ENCODE measurements at regions not wholly inside any gene's neighbourhood (a gene's known extent, or its start where the extent isn't known, plus 50 kb on each side); places are given as distances from the start of the nearest gene placed in this dataset.

DNA sequence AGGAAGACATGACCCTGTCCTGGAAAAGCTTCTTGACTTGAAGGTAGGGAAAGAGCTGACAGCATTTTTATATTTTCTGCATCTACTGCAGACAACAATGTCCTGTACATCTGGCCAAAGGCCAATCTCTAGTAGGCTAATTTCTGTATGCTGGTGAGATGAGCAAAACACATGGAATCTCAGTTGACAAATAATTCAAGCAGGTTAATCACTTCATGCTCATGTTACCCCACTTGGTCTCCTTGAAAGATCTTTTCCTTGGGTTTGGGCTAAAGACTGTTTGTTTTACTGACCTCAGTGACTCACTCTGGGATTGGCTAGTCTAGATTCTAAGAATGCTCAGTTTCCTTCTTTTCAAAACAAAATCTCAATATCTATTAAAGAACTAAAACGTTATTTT, 298.8 kb downstream of the LMO7 start:
- no peak for DNase-seq
- no peaks in the 10 kb centered on the region for H3K27me3 ChIP-seq
- H3K27ac ChIP-seq: no peak overlapping the region
- intact Hi-C loops (cut with DNase I; ENCODE audit: low total_unique reads): no loop called here
- H3K36me3 ChIP-seq: no peaks in the 10 kb centered on the region
- H3K4me1 ChIP-seq: no peaks in the 10 kb centered on the region
- no peaks in the 10 kb centered on the region for H3K9me3 ChIP-seq
- H3K4me3 ChIP-seq: no peak overlapping the region
- TF ChIP-seq, protein P1, sequence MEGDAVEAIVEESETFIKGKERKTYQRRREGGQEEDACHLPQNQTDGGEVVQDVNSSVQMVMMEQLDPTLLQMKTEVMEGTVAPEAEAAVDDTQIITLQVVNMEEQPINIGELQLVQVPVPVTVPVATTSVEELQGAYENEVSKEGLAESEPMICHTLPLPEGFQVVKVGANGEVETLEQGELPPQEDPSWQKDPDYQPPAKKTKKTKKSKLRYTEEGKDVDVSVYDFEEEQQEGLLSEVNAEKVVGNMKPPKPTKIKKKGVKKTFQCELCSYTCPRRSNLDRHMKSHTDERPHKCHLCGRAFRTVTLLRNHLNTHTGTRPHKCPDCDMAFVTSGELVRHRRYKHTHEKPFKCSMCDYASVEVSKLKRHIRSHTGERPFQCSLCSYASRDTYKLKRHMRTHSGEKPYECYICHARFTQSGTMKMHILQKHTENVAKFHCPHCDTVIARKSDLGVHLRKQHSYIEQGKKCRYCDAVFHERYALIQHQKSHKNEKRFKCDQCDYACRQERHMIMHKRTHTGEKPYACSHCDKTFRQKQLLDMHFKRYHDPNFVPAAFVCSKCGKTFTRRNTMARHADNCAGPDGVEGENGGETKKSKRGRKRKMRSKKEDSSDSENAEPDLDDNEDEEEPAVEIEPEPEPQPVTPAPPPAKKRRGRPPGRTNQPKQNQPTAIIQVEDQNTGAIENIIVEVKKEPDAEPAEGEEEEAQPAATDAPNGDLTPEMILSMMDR (IDR thresholded peaks at IDR 0.05): no peak
- TF ChIP-seq POLR2A (IDR thresholded peaks at IDR 0.05): no peak

DNA sequence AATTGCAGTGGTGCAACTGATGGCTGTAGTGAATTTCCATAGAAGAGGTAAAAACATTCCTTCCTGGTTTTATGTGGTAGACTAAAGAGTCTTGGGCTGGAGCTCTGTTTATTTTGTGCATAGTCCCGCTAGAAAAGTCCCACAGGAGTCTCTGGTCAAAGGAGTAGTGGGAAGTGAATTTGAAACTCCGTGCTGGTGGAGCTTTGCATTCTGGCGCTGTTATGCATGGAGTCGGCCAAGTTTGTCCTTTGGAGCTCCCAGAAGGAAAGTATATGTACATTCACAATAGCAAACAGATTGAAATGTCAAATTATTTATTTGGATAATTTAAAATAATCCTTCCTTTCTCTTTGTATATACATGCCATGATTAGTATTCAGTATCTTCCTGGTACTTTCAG, 296.5 kb downstream of the LMO7 start:
- intact Hi-C loops (cut with DNase I; ENCODE audit: low total_unique reads): no loop called here
- Histone ChIP-seq H3K4me3 (no peak overlapping the region), H3K27me3 (no peaks in the 10 kb centered on the region), H3K9me3 (no peaks in the 10 kb centered on the region), H3K27ac (no peak overlapping the region), H3K36me3 (no peaks in the 10 kb centered on the region), H3K4me1 (no peaks in the 10 kb centered on the region)
- no peak for TF ChIP-seq POLR2A (IDR thresholded peaks at IDR 0.05)
- TF ChIP-seq, protein P1 (IDR thresholded peaks at IDR 0.05): no peak
- no peak for DNase-seq

DNA sequence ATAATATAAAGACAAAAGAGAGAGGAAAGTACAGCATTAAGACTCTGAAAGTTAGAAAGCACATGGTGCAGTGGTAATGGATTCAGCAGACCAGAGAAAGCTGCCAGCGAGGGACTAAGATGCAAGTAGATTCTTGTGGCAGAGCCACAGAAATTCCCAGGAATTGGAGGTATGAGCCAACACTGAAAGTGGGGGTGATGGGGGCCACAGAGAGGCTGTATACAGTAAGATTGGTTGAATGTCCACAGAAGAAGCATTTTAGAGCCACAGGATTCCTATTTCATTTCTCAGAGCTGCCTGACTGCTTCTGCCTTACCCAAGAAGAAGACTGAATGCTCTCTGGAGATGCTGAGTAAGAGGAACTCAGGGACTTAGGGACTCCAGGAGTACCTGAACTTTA, 295.0 kb downstream of the LMO7 start:
- Histone ChIP-seq H3K27ac (no peak overlapping the region), H3K4me3 (no peak overlapping the region), H3K4me1 (no peaks in the 10 kb centered on the region), H3K27me3 (no peaks in the 10 kb centered on the region), H3K36me3 (no peaks in the 10 kb centered on the region), H3K9me3 (no peaks in the 10 kb centered on the region)
- intact Hi-C loops (cut with DNase I; ENCODE audit: low total_unique reads): no loop called here
- TF ChIP-seq, protein P1 (IDR thresholded peaks at IDR 0.05): no peak
- no peak for TF ChIP-seq POLR2A (IDR thresholded peaks at IDR 0.05)
- DNase-seq: no peak

DNA sequence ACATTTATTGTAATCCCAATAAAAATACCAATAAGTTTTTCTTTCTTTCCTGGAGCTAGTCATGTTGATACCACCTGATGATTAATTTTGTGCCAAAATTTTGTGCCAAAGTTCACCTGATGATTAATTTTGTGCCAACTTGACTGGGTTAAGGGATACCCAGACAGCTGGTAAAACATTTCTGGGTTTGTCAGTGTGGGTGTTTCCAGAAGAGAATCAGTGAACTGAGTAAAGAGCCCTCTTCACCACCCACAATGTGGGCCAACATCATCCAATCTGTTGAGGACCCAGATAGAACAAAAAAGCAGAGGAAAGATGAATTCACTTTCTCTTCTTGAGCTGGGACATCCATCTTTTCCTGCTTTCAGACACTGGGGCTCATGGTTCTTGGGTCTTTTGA, 292.9 kb downstream of the LMO7 start:
- intact Hi-C loops (cut with DNase I; ENCODE audit: low total_unique reads): no loop called here
- no peak for TF ChIP-seq POLR2A (IDR thresholded peaks at IDR 0.05)
- TF ChIP-seq, protein P1 (IDR thresholded peaks at IDR 0.05): no peak
- Histone ChIP-seq H3K4me3 (no peak overlapping the region), H3K4me1 (no peaks in the 10 kb centered on the region), H3K9me3 (no peaks in the 10 kb centered on the region), H3K27me3 (no peaks in the 10 kb centered on the region), H3K36me3 (no peaks in the 10 kb centered on the region), H3K27ac (no peak overlapping the region)
- no peak for DNase-seq

DNA sequence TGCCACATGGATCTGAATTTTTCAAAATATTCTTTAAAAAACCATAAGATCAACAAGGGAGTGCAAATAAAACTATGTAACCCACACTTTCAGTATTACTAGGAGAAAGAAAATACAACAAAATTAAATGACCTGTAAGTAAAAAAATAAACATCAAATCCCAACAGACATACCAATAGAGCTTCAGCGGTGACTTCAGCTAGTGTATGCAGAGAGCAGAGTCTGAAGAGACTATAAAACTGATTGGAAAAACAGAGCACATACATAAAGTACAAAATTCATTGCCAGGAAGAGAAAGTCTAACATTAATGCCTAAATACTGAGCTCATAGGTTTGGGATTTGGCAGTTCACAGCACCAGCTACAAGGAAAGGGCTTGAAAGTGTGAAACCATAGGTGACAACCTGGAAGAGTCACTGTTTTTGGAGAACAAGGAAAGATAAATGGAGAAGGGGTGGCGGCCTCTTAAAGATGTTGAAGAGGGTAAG, 291.1 kb downstream of the LMO7 start:
- no peaks in the 10 kb centered on the region for H3K9me3 ChIP-seq
- H3K4me1 ChIP-seq: no peaks in the 10 kb centered on the region
- intact Hi-C loops (cut with DNase I; ENCODE audit: low total_unique reads): no loop called here
- no peaks in the 10 kb centered on the region for H3K27me3 ChIP-seq
- DNase-seq: no peak
- no peak for TF ChIP-seq POLR2A (IDR thresholded peaks at IDR 0.05)
- TF ChIP-seq, protein P1 (IDR thresholded peaks at IDR 0.05): no peak
- H3K4me3 ChIP-seq: no peak overlapping the region
- H3K27ac ChIP-seq: no peak overlapping the region
- H3K36me3 ChIP-seq: no peaks in the 10 kb centered on the region
